KMS-11 (cell line): ENCODE measurements at regions not wholly inside any gene's neighbourhood (a gene's known extent, or its start where the extent isn't known, plus 50 kb on each side); places are given as distances from the start of the nearest gene placed in this dataset.

Experiments used
- H2AFZ ChIP-seq: fragments of 200-600 bp; sonication (generic); 2 replicates; pipeline ENCODE4 v1.6.1; 2016; ENCODE audit warnings: antibody characterized with exemption, mixed run types, low read depth
- H3K27ac ChIP-seq: fragments of 200-600 bp; sonication (generic); 2 replicates; pipeline ENCODE4 v1.6.1; 2016; ENCODE audit warnings: mild to moderate bottlenecking, mixed run types
- H3K27me3 ChIP-seq: fragments of 200-600 bp; sonication (generic); 2 replicates; pipeline ENCODE4 v1.6.1; 2017; ENCODE audit warnings: mild to moderate bottlenecking, low read depth, mixed run types, moderate library complexity; ENCODE audit not compliant: insufficient read depth
- H3K36me3 ChIP-seq: fragments of 200-600 bp; sonication (generic); 2 replicates; pipeline ENCODE4 v1.6.1; 2017; ENCODE audit warnings: mild to moderate bottlenecking, mixed run types; ENCODE audit not compliant: insufficient read depth
- H3K4me1 ChIP-seq: fragments of 200-600 bp; sonication (generic); 2 replicates; pipeline ENCODE4 v1.6.1; 2016; ENCODE audit warnings: mild to moderate bottlenecking, low read depth, mixed run types; ENCODE audit not compliant: poor library complexity, severe bottlenecking
- H3K4me2 ChIP-seq: fragments of 200-600 bp; sonication (generic); 2 replicates; pipeline ENCODE4 v1.7.0; 2016; ENCODE audit warnings: mild to moderate bottlenecking, mixed run types
- H3K4me3 ChIP-seq: fragments of 200-600 bp; sonication (generic); IDR thresholded peaks from 2 replicates; pipeline ENCODE4 v1.6.1; 2017; ENCODE audit warnings: low read depth, low read length, mixed read lengths; ENCODE audit not compliant: insufficient read depth
- H3K79me2 ChIP-seq: fragments of 200-600 bp; sonication (generic); 2 replicates; pipeline ENCODE4 v1.6.1; 2016; ENCODE audit warnings: low read depth, mixed run types; ENCODE audit not compliant: insufficient read depth
- H3K9ac ChIP-seq: fragments of 200-600 bp; sonication (generic); 2 replicates; pipeline ENCODE4 v1.6.1; 2016; ENCODE audit warnings: mild to moderate bottlenecking, mixed run types
- H4K20me1 ChIP-seq: fragments of 200-600 bp; sonication (generic); 2 replicates; pipeline ENCODE4 v1.6.1; 2016; ENCODE audit warnings: mild to moderate bottlenecking, mixed run types; ENCODE audit not compliant: insufficient read depth
- CTCF ChIP-seq: fragments of 200-600 bp; sonication (generic); conservative IDR thresholded peaks from 2 replicates; pipeline ENCODE4 v1.6.1; 2017; ENCODE audit warnings: low read depth, mild to moderate bottlenecking, antibody characterized with exemption, low read length, moderate library complexity, mixed read lengths

GRCh38 chr5:167571824-167572223 is 719.6 kb upstream of the WWC1 start:
- no peak for TF ChIP-seq CTCF
- Histone ChIP-seq H4K20me1 (no peaks in the 10 kb centered on the region), H3K9ac (no peak overlapping the region), H3K4me2 (no peak overlapping the region), H2AFZ (no peak overlapping the region), H3K4me3 (no peak overlapping the region), H3K27me3 (no peaks in the 10 kb centered on the region), H3K36me3 (no peaks in the 10 kb centered on the region), H3K27ac (no peak overlapping the region), H3K4me1 (no peaks in the 10 kb centered on the region), H3K79me2 (no peaks in the 10 kb centered on the region)

GRCh38 chr5:167573370-167574127 is 717.9 kb upstream of the WWC1 start:
- H2AFZ ChIP-seq, result no peak overlapping the region
- H3K4me2 ChIP-seq, result no peak overlapping the region
- TF ChIP-seq CTCF, result no peak
- no peak overlapping the region for H3K27ac ChIP-seq
- H3K4me1 ChIP-seq, result no peaks in the 10 kb centered on the region
- H3K9ac ChIP-seq, result no peak overlapping the region
- no peaks in the 10 kb centered on the region for H3K36me3 ChIP-seq
- no peaks in the 10 kb centered on the region for H3K79me2 ChIP-seq
- no peaks in the 10 kb centered on the region for H4K20me1 ChIP-seq
- no peaks in the 10 kb centered on the region for H3K27me3 ChIP-seq
- H3K4me3 ChIP-seq, result no peak overlapping the region

- no peaks in the 10 kb centered on the region for H3K27me3 ChIP-seq
- H3K9ac ChIP-seq, result no peak overlapping the region
- H3K4me3 ChIP-seq, result no peak overlapping the region
Measured at GRCh38 chr5:167574464-167574863, 717.0 kb upstream of the WWC1 start.

GRCh38 chr5:167575330-167575729 is 716.1 kb upstream of the WWC1 start:
- TF ChIP-seq CTCF, result no peak
- Histone ChIP-seq H3K27me3 (no peaks in the 10 kb centered on the region), H3K79me2 (no peaks in the 10 kb centered on the region), H3K4me1 (no peaks in the 10 kb centered on the region), H3K4me2 (no peak overlapping the region), H3K9ac (no peak overlapping the region), H4K20me1 (no peaks in the 10 kb centered on the region), H3K27ac (no peak overlapping the region), H3K36me3 (no peaks in the 10 kb centered on the region), H3K4me3 (no peak overlapping the region), H2AFZ (no peak overlapping the region)

More at GRCh38 chr5:167574464-167574863, 717.0 kb upstream of the WWC1 start:
- Histone ChIP-seq H3K79me2 (no peaks in the 10 kb centered on the region), H3K4me2 (no peak overlapping the region), H3K4me1 (no peaks in the 10 kb centered on the region), H3K36me3 (no peaks in the 10 kb centered on the region), H3K27ac (no peak overlapping the region), H4K20me1 (no peaks in the 10 kb centered on the region), H2AFZ (no peak overlapping the region)
- TF ChIP-seq CTCF, result no peak
